ENCODE measurements at regions not wholly inside any gene's neighbourhood (a gene's known extent, or its start where the extent isn't known, plus 50 kb on each side); places are given as distances from the start of the nearest gene placed in this dataset.

DNA sequence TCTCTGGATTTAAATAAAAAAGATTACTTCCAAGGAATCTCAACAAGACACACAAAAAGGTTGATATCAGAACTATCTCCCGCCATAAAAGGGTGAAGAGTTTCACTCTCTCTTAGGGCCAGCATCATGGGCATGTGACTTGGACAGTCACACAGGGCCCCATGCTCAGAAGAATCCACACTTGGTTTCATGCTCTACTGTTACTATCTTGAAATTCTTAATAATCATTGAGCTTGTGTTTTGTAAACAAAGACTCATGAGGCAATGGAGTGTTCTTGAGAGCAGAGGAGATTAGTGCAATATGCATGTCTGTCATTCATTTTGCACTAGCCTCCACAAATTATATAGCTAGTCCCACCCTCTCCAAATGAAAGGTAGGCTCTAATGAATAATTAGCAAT is 58.4 kb downstream of the HMHB1 start:
- H3K9ac ChIP-seq (ENCODE audit: low read length), result no peak overlapping the region
- H3K4me2 ChIP-seq (ENCODE audit: low read length, poor library complexity, severe bottlenecking), result no peak overlapping the region
- H4K8ac ChIP-seq (ENCODE audit: low read length), result no peak overlapping the region
- no peaks in the 10 kb centered on the region for H3K27me3 ChIP-seq (ENCODE audit: control insufficient read depth in 1 of 2, insufficient read depth in 1 of 2, low read length in 2 of 2)
- no peak overlapping the region for H3K18ac ChIP-seq (ENCODE audit: low read depth in 1 of 2, low read length in 2 of 2)
- no peaks in the 10 kb centered on the region for H3K9me3 ChIP-seq (ENCODE audit: control insufficient read depth, low read length)
- WGBS, result 100% methylated on average over 1 of the region's 1 CpG
- no peak overlapping the region for H2AK5ac ChIP-seq (ENCODE audit: low read length, severe bottlenecking)
- DNase-seq, result no peak
- no peak overlapping the region for H2BK120ac ChIP-seq (ENCODE audit: low read depth, low read length)
- H3K14ac ChIP-seq (ENCODE audit: low read length in 2 of 2), result no peak overlapping the region
- H2BK12ac ChIP-seq (ENCODE audit: low read length in 2 of 2), result no peak overlapping the region
- H3K27ac ChIP-seq (ENCODE audit: low read length, poor library complexity, severe bottlenecking), result no peak overlapping the region
- H4K91ac ChIP-seq (ENCODE audit: low read length), result no peak overlapping the region
- H2BK5ac ChIP-seq (ENCODE audit: low read depth, low read length, poor library complexity, severe bottlenecking), result no peak overlapping the region
- no peak overlapping the region for H3K23ac ChIP-seq (ENCODE audit: low read length in 2 of 2)
- no peak overlapping the region for H3K4me3 ChIP-seq (ENCODE audit: insufficient read depth in 1 of 2, low read depth in 1 of 2, low read length in 2 of 2)
- H2AFZ ChIP-seq (ENCODE audit: low read depth, low read length), result no peak overlapping the region
- H3K36me3 ChIP-seq (ENCODE audit: control insufficient read depth in 1 of 2, insufficient read depth in 2 of 2, low read depth in 1 of 2, low read length in 2 of 2), result no peaks in the 10 kb centered on the region
- no peaks in the 10 kb centered on the region for H3K79me1 ChIP-seq (replicated peaks; ENCODE audit: low read length, poor library complexity, severe bottlenecking)
- H2BK15ac ChIP-seq (ENCODE audit: low read depth, poor library complexity, severe bottlenecking), result no peak overlapping the region
- no peak overlapping the region for H3K4ac ChIP-seq (ENCODE audit: low read depth in 1 of 2, low read length in 2 of 2)
- peaks cover 4% of the 10 kb centered on the region for H3K4me1 ChIP-seq (ENCODE audit: control insufficient read depth, insufficient read depth, low read depth, low read length)

DNA sequence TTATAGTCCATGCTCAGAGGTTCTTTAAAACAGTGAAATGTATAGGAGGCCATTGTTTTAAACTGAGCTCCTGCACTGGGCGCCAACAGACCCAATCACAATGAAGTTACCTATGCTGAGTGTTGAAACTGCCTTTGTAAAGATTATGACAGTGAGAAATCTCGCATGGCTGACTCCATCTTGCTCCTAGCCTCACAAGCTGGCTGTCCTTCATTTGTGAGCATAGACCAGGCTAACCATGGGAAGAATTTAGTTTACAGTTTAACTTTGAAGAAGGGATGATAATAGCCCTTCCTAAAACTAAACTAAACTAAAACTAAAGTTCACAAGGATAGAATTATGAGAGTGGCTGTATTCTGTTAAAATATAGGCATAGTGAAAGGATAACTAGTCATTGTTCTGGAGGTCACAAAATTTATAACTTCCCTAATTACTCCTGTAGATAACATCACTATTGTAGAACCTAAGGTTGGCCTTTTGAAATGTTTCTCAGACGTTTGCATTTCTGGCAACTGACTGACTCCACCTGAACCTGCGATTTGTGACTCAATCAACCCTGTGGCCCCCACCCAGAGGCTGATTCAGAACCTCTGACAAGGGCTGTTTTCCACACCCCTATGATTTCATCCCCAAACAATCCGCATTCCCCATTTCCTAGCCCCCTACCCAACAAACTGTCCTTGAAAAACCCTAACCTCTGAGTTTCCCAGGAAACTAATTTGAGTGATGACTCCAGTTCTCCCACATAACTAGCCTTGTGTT is 59.1 kb downstream of the HMHB1 start:
- 75% methylated on average over 5 of the region's 5 CpGs for WGBS
- no peak overlapping the region for H2BK12ac ChIP-seq (ENCODE audit: low read length in 2 of 2)
- H4K8ac ChIP-seq (ENCODE audit: low read length), result no peak overlapping the region

DNA sequence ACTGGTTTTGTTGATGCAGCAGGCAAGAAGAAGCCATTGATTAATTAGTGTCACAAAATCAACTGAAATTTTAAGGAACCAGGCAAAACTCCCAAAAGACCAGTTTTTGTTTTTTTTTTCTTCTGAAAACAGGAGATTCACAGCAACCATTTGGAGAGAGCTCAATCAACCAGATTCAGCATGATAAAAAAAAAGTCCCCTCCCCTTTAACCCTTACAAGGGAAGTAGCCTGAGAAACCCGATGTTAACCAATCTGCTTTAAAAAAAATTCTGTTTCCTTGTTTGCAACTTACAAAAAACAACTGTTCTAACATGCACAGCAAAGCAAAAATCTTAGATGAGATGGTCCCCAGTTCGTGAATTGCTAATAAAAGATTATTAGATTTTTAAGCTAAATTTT is 59.7 kb downstream of the HMHB1 start:
- Histone ChIP-seq H4K8ac (ENCODE audit: low read length) (no peak overlapping the region), H2BK5ac (ENCODE audit: low read depth, low read length, poor library complexity, severe bottlenecking) (no peak overlapping the region), H3K23ac (ENCODE audit: low read length in 2 of 2) (no peak overlapping the region), H3K4ac (ENCODE audit: low read depth in 1 of 2, low read length in 2 of 2) (no peak overlapping the region), H3K9ac (ENCODE audit: low read length) (no peak overlapping the region), H2BK12ac (ENCODE audit: low read length in 2 of 2) (no peak overlapping the region), H2BK120ac (ENCODE audit: low read depth, low read length) (no peak overlapping the region), H3K4me3 (ENCODE audit: insufficient read depth in 1 of 2, low read depth in 1 of 2, low read length in 2 of 2) (no peak overlapping the region), H3K18ac (ENCODE audit: low read depth in 1 of 2, low read length in 2 of 2) (no peak overlapping the region), H3K36me3 (ENCODE audit: control insufficient read depth in 1 of 2, insufficient read depth in 2 of 2, low read depth in 1 of 2, low read length in 2 of 2) (no peaks in the 10 kb centered on the region), H4K91ac (ENCODE audit: low read length) (no peak overlapping the region), H3K4me1 (ENCODE audit: control insufficient read depth, insufficient read depth, low read depth, low read length) (peaks cover 4% of the 10 kb centered on the region), H3K27me3 (ENCODE audit: control insufficient read depth in 1 of 2, insufficient read depth in 1 of 2, low read length in 2 of 2) (no peaks in the 10 kb centered on the region), H3K79me1 (replicated peaks; ENCODE audit: low read length, poor library complexity, severe bottlenecking) (no peaks in the 10 kb centered on the region), H2AFZ (ENCODE audit: low read depth, low read length) (no peak overlapping the region), H3K4me2 (ENCODE audit: low read length, poor library complexity, severe bottlenecking) (no peak overlapping the region), H2AK5ac (ENCODE audit: low read length, severe bottlenecking) (peak overlapping the region; percentile 27), H3K14ac (ENCODE audit: low read length in 2 of 2) (no peak overlapping the region), H3K9me3 (ENCODE audit: control insufficient read depth, low read length) (no peaks in the 10 kb centered on the region), H3K27ac (ENCODE audit: low read length, poor library complexity, severe bottlenecking) (peak overlapping the region; percentile 20), H2BK15ac (ENCODE audit: low read depth, poor library complexity, severe bottlenecking) (no peak overlapping the region)
- DNase-seq, result no peak
- WGBS, result 73% methylated on average over 1 of the region's 2 CpGs

More for the DNA sequence above, 59.1 kb downstream of the HMHB1 start:
- Histone ChIP-seq H4K91ac (ENCODE audit: low read length) (no peak overlapping the region), H3K27ac (ENCODE audit: low read length, poor library complexity, severe bottlenecking) (peak overlapping the region; percentile 48), H2AK5ac (ENCODE audit: low read length, severe bottlenecking) (peak overlapping the region; percentile 27), H3K79me1 (replicated peaks; ENCODE audit: low read length, poor library complexity, severe bottlenecking) (no peaks in the 10 kb centered on the region), H3K18ac (ENCODE audit: low read depth in 1 of 2, low read length in 2 of 2) (no peak overlapping the region), H3K4ac (ENCODE audit: low read depth in 1 of 2, low read length in 2 of 2) (no peak overlapping the region), H3K9ac (ENCODE audit: low read length) (no peak overlapping the region), H3K4me2 (ENCODE audit: low read length, poor library complexity, severe bottlenecking) (peak overlapping the region; percentile 13), H3K14ac (ENCODE audit: low read length in 2 of 2) (no peak overlapping the region), H2BK15ac (ENCODE audit: low read depth, poor library complexity, severe bottlenecking) (no peak overlapping the region), H3K9me3 (ENCODE audit: control insufficient read depth, low read length) (no peaks in the 10 kb centered on the region), H3K4me3 (ENCODE audit: insufficient read depth in 1 of 2, low read depth in 1 of 2, low read length in 2 of 2) (no peak overlapping the region), H3K4me1 (ENCODE audit: control insufficient read depth, insufficient read depth, low read depth, low read length) (peaks cover 4% of the 10 kb centered on the region), H2BK120ac (ENCODE audit: low read depth, low read length) (no peak overlapping the region), H2BK5ac (ENCODE audit: low read depth, low read length, poor library complexity, severe bottlenecking) (no peak overlapping the region), H3K27me3 (ENCODE audit: control insufficient read depth in 1 of 2, insufficient read depth in 1 of 2, low read length in 2 of 2) (no peaks in the 10 kb centered on the region), H3K36me3 (ENCODE audit: control insufficient read depth in 1 of 2, insufficient read depth in 2 of 2, low read depth in 1 of 2, low read length in 2 of 2) (no peaks in the 10 kb centered on the region), H3K23ac (ENCODE audit: low read length in 2 of 2) (no peak overlapping the region), H2AFZ (ENCODE audit: low read depth, low read length) (no peak overlapping the region)
- no peak for DNase-seq

GRCh38 chr5:143874312-143874711 is 62.4 kb downstream of the HMHB1 start:
- no peak overlapping the region for H3K23ac ChIP-seq (ENCODE audit: low read length in 2 of 2)
- H3K79me1 ChIP-seq (replicated peaks; ENCODE audit: low read length, poor library complexity, severe bottlenecking), result no peaks in the 10 kb centered on the region
- no peak overlapping the region for H2BK5ac ChIP-seq (ENCODE audit: low read depth, low read length, poor library complexity, severe bottlenecking)
- H3K9me3 ChIP-seq (ENCODE audit: control insufficient read depth, low read length), result no peaks in the 10 kb centered on the region
- H3K14ac ChIP-seq (ENCODE audit: low read length in 2 of 2), result no peak overlapping the region
- no peak overlapping the region for H3K4me2 ChIP-seq (ENCODE audit: low read length, poor library complexity, severe bottlenecking)
- H3K27me3 ChIP-seq (ENCODE audit: control insufficient read depth in 1 of 2, insufficient read depth in 1 of 2, low read length in 2 of 2), result no peaks in the 10 kb centered on the region
- H3K4me3 ChIP-seq (ENCODE audit: insufficient read depth in 1 of 2, low read depth in 1 of 2, low read length in 2 of 2), result no peak overlapping the region
- H3K36me3 ChIP-seq (ENCODE audit: control insufficient read depth in 1 of 2, insufficient read depth in 2 of 2, low read depth in 1 of 2, low read length in 2 of 2), result no peaks in the 10 kb centered on the region
- no peak for DNase-seq
- no peak overlapping the region for H2BK120ac ChIP-seq (ENCODE audit: low read depth, low read length)
- no peak overlapping the region for H2AFZ ChIP-seq (ENCODE audit: low read depth, low read length)
- no peak overlapping the region for H2BK12ac ChIP-seq (ENCODE audit: low read length in 2 of 2)
- no peak overlapping the region for H3K4ac ChIP-seq (ENCODE audit: low read depth in 1 of 2, low read length in 2 of 2)
- H4K8ac ChIP-seq (ENCODE audit: low read length), result no peak overlapping the region
- no peak overlapping the region for H3K9ac ChIP-seq (ENCODE audit: low read length)
- H3K27ac ChIP-seq (ENCODE audit: low read length, poor library complexity, severe bottlenecking), result peak overlapping the region; percentile 64
- H2BK15ac ChIP-seq (ENCODE audit: low read depth, poor library complexity, severe bottlenecking), result no peak overlapping the region
- no peak overlapping the region for H4K91ac ChIP-seq (ENCODE audit: low read length)
- H3K18ac ChIP-seq (ENCODE audit: low read depth in 1 of 2, low read length in 2 of 2), result no peak overlapping the region
- 68% methylated on average over 4 of the region's 4 CpGs for WGBS
- peaks cover 4% of the 10 kb centered on the region for H3K4me1 ChIP-seq (ENCODE audit: control insufficient read depth, insufficient read depth, low read depth, low read length)
- H2AK5ac ChIP-seq (ENCODE audit: low read length, severe bottlenecking), result no peak overlapping the region

All from mesenchymal stem cell (in vitro differentiated cells and primary cell).